RWPE2 (cell line): ENCODE measurements at regions not wholly inside any gene's neighbourhood (a gene's known extent, or its start where the extent isn't known, plus 50 kb on each side); places are given as distances from the start of the nearest gene placed in this dataset.

Experiments
- ATAC-seq: fragments of 200-7000 bp; cut with Tn5 transposase; 3 replicates; pipeline ENCODE4 v1.9.1; 2021; ENCODE audit warnings: low read depth
- DNase-seq: peaks from one replicate; pipeline ENCODE4 v3.0.0-alpha.2; 2020; ENCODE audit warnings: low spot score
- H3K27ac ChIP-seq: fragments of 450-650 bp; 2 replicates; pipeline ENCODE4 v1.5.1; 2017; ENCODE audit warnings: mild to moderate bottlenecking; ENCODE audit not compliant: poor library complexity, severe bottlenecking
- H3K27me3 ChIP-seq: fragments of 250-450 bp; sonication (Bioruptor Pico); 2 replicates; pipeline ENCODE4 v1.5.1; 2021; ENCODE audit warnings: mild to moderate bottlenecking, moderate library complexity; ENCODE audit not compliant: insufficient read depth, poor library complexity, severe bottlenecking
- H3K36me3 ChIP-seq: fragments of 250-450 bp; sonication (Bioruptor Pico); 2 replicates; pipeline ENCODE4 v1.5.1; 2020; ENCODE audit warnings: low read depth, mild to moderate bottlenecking, moderate library complexity
- H3K4me1 ChIP-seq: fragments of 250-450 bp; sonication (Bioruptor Pico); 2 replicates; pipeline ENCODE4 v1.5.1; 2021; ENCODE audit warnings: mild to moderate bottlenecking, moderate library complexity; ENCODE audit not compliant: insufficient read depth, poor library complexity, severe bottlenecking
- H3K4me3 ChIP-seq: fragments of 250-450 bp; sonication (Bioruptor Pico); 2 replicates; pipeline ENCODE4 v1.5.1; 2021; ENCODE audit warnings: mild to moderate bottlenecking, moderate library complexity; ENCODE audit not compliant: severe bottlenecking
- H3K9me3 ChIP-seq: fragments of 250-450 bp; sonication (Bioruptor Pico); 2 replicates; pipeline ENCODE4 v1.5.1; 2021; ENCODE audit warnings: mild to moderate bottlenecking, moderate library complexity; ENCODE audit not compliant: severe bottlenecking
- CTCF ChIP-seq: fragments of 450-650 bp; IDR thresholded peaks from one replicate; pipeline ENCODE4 v1.5.1; 2017; ENCODE audit warnings: mild to moderate bottlenecking, moderate library complexity; ENCODE audit not compliant: poor library complexity, severe bottlenecking

DNA sequence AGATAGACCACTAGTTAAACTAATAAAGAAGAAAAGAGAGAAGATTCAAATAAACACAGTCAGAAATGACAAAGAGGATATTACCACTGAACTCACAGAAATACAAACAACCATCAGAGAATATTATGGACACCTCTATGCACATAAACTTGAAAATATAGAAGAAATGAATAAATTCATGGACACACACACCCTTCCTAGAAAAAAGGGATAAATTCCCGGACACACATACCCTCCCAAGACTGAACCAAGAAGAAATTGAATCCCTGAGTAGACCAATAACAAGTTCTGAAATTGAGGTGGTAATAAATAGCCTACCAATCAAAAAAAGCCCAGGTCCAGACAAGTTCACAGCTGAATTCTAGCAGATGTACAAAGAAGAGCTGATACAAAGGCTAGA is 187.9 kb downstream of the SEC23A start:
- TF ChIP-seq CTCF = no peak
- H3K27ac ChIP-seq = no peak overlapping the region
- ATAC-seq = no peak
- H3K27me3 ChIP-seq = no peaks in the 10 kb centered on the region
- no peaks in the 10 kb centered on the region for H3K9me3 ChIP-seq
- DNase-seq = no peak
- H3K4me1 ChIP-seq = no peaks in the 10 kb centered on the region
- H3K36me3 ChIP-seq = no peaks in the 10 kb centered on the region
- no peak overlapping the region for H3K4me3 ChIP-seq

- Histone ChIP-seq H3K27me3 (no peaks in the 10 kb centered on the region), H3K36me3 (no peaks in the 10 kb centered on the region), H3K27ac (no peak overlapping the region), H3K9me3 (no peaks in the 10 kb centered on the region), H3K4me3 (no peak overlapping the region), H3K4me1 (no peaks in the 10 kb centered on the region)
- TF ChIP-seq CTCF = no peak
- no peak for ATAC-seq
- no peak for DNase-seq
Measured at GRCh38 chr14:38910092-38910491, 192.9 kb downstream of the SEC23A start.

GRCh38 chr14:38904959-38905358 is 198.1 kb downstream of the SEC23A start:
- Histone ChIP-seq H3K4me3 (no peak overlapping the region), H3K27me3 (peaks cover 6% of the 10 kb centered on the region)

GRCh38 chr14:38901791-38902190 is 201.2 kb downstream of the SEC23A start:
- Histone ChIP-seq H3K4me1 (no peaks in the 10 kb centered on the region), H3K36me3 (no peaks in the 10 kb centered on the region), H3K9me3 (no peaks in the 10 kb centered on the region), H3K27ac (no peak overlapping the region), H3K27me3 (peaks cover 6% of the 10 kb centered on the region), H3K4me3 (no peak overlapping the region)
- no peak for ATAC-seq
- DNase-seq = no peak
- TF ChIP-seq CTCF = no peak

More at GRCh38 chr14:38904959-38905358, 198.1 kb downstream of the SEC23A start:
- H3K36me3 ChIP-seq = no peaks in the 10 kb centered on the region
- no peaks in the 10 kb centered on the region for H3K9me3 ChIP-seq
- ATAC-seq = no peak
- no peak overlapping the region for H3K27ac ChIP-seq
- TF ChIP-seq CTCF = no peak
- no peak for DNase-seq
- no peaks in the 10 kb centered on the region for H3K4me1 ChIP-seq

- H3K4me1 ChIP-seq = no peaks in the 10 kb centered on the region
- H3K4me3 ChIP-seq = no peak overlapping the region
- H3K27ac ChIP-seq = no peak overlapping the region
- TF ChIP-seq CTCF = no peak
- H3K36me3 ChIP-seq = no peaks in the 10 kb centered on the region
- peaks cover 6% of the 10 kb centered on the region for H3K27me3 ChIP-seq
- ATAC-seq (no peak), DNase-seq (no peak)
- H3K9me3 ChIP-seq = no peaks in the 10 kb centered on the region
Measured at GRCh38 chr14:38900887-38901286, 202.1 kb downstream of the SEC23A start.
